MM.1S (cell line): ENCODE measurements at regions not wholly inside any gene's neighbourhood (a gene's known extent, or its start where the extent isn't known, plus 50 kb on each side); places are given as distances from the start of the nearest gene placed in this dataset.

Experiments
- DNase-seq: peaks from one replicate; pipeline ENCODE4 v3.0.0-alpha.2; 2015
- H2AFZ ChIP-seq: fragments of 300-600 bp; sonication (generic); 2 replicates; pipeline ENCODE4 v1.6.0; 2016; ENCODE audit warnings: antibody characterized with exemption, low read length
- H3F3A ChIP-seq: fragments of 300-600 bp; sonication (generic); 2 replicates; pipeline ENCODE4 v1.6.1; 2016; ENCODE audit warnings: mild to moderate bottlenecking, antibody characterized with exemption, low read length, moderate library complexity, mixed read lengths; ENCODE audit not compliant: insufficient read depth
- H3K27ac ChIP-seq: fragments of 300-600 bp; sonication (generic); 2 replicates; pipeline ENCODE4 v1.5.1; 2016; ENCODE audit warnings: mild to moderate bottlenecking, low read length
- H3K27me3 ChIP-seq: fragments of 300-600 bp; sonication (generic); replicated peaks from 2 replicates; pipeline ENCODE4 v1.6.0; 2016; ENCODE audit warnings: low read length; ENCODE audit not compliant: insufficient read depth
- H3K36me3 ChIP-seq: fragments of 300-600 bp; sonication (generic); replicated peaks from 2 replicates; pipeline ENCODE4 v1.6.1; 2016; ENCODE audit warnings: mild to moderate bottlenecking, low read length, mixed read lengths; ENCODE audit not compliant: insufficient read depth
- H3K4me1 ChIP-seq: fragments of 300-600 bp; sonication (generic); 2 replicates; pipeline ENCODE4 v1.6.1; 2016; ENCODE audit warnings: low read length, mixed read lengths
- H3K4me2 ChIP-seq: fragments of 300-600 bp; sonication (generic); 2 replicates; pipeline ENCODE4 v1.6.0; 2016; ENCODE audit warnings: low read depth, low read length
- H3K4me3 ChIP-seq: fragments of 300-600 bp; sonication (generic); 2 replicates; pipeline ENCODE4 v1.5.1; 2016; ENCODE audit warnings: low read length, mixed read lengths
- H3K79me2 ChIP-seq: fragments of 300-600 bp; sonication (generic); 2 replicates; pipeline ENCODE4 v1.6.1; 2016; ENCODE audit warnings: mixed run types, low read length, mixed read lengths
- H3K9ac ChIP-seq: fragments of 300-600 bp; sonication (generic); 2 replicates; pipeline ENCODE4 v1.6.1; 2016; ENCODE audit warnings: low read length, mixed read lengths
- H3K9me2 ChIP-seq: fragments of 300-600 bp; sonication (generic); replicated peaks from 2 replicates; pipeline ENCODE4 v1.6.1; 2016; ENCODE audit warnings: mild to moderate bottlenecking, low read length, mixed read lengths; ENCODE audit not compliant: insufficient read depth
- H3K9me3 ChIP-seq: fragments of 300-600 bp; sonication (generic); replicated peaks from 2 replicates; pipeline ENCODE4 v1.6.1; 2016; ENCODE audit warnings: mild to moderate bottlenecking, low read length, mixed read lengths; ENCODE audit not compliant: insufficient read depth
- H4K20me1 ChIP-seq: fragments of 300-600 bp; sonication (generic); 2 replicates; pipeline ENCODE4 v1.6.1; 2016; ENCODE audit warnings: mild to moderate bottlenecking, low read length, moderate library complexity, mixed read lengths; ENCODE audit not compliant: insufficient read depth
- EZH2 ChIP-seq: fragments of 300-600 bp; sonication (generic); optimal IDR thresholded peaks from 2 replicates; pipeline ENCODE3; 2017; ENCODE audit warnings: low read depth, mild to moderate bottlenecking, antibody characterized with exemption, low read length, mixed read lengths
- EZH2phosphoT487 ChIP-seq: fragments of 300-600 bp; sonication (generic); IDR thresholded peaks from 2 replicates; pipeline ENCODE4 v1.6.1; 2018; ENCODE audit warnings: antibody characterized with exemption, low read length
- TF ChIP-seq, protein P1 (sequence below): fragments of 300-600 bp; sonication (generic); IDR thresholded peaks from 2 replicates; pipeline ENCODE4 v1.5.1; 2016; ENCODE audit warnings: antibody characterized with exemption, low read length, mixed read lengths

DNA sequence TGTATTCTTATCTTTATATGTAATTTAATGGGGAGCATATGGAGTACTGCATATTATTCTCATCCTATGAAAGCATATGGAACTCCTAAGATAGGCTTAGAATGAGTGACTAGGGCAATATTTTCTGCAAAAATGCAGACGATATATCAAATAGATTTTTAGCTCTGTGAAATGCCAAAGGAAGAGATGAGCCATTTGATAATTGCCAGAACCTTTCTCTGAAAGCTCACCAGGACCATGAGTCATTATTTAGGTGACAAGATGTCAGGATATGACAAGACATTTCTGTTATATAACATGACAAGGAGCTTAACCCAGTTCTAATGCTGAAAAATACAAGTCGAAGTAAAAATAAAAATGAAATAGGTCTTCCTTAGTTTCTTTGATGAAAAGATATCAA lies 145.0 kb downstream of the SLITRK6 start:
- Histone ChIP-seq H3K27ac (no peak overlapping the region), H2AFZ (no peak overlapping the region), H3K79me2 (no peaks in the 10 kb centered on the region), H3K36me3 (no peaks in the 10 kb centered on the region), H3K9me3 (no peaks in the 10 kb centered on the region), H3F3A (no peaks in the 10 kb centered on the region), H3K9ac (no peak overlapping the region), H4K20me1 (no peaks in the 10 kb centered on the region), H3K4me1 (no peaks in the 10 kb centered on the region), H3K9me2 (no peaks in the 10 kb centered on the region), H3K4me2 (no peak overlapping the region), H3K27me3 (no peaks in the 10 kb centered on the region), H3K4me3 (no peak overlapping the region)
- DNase-seq = no peak
- TF ChIP-seq, protein P1, sequence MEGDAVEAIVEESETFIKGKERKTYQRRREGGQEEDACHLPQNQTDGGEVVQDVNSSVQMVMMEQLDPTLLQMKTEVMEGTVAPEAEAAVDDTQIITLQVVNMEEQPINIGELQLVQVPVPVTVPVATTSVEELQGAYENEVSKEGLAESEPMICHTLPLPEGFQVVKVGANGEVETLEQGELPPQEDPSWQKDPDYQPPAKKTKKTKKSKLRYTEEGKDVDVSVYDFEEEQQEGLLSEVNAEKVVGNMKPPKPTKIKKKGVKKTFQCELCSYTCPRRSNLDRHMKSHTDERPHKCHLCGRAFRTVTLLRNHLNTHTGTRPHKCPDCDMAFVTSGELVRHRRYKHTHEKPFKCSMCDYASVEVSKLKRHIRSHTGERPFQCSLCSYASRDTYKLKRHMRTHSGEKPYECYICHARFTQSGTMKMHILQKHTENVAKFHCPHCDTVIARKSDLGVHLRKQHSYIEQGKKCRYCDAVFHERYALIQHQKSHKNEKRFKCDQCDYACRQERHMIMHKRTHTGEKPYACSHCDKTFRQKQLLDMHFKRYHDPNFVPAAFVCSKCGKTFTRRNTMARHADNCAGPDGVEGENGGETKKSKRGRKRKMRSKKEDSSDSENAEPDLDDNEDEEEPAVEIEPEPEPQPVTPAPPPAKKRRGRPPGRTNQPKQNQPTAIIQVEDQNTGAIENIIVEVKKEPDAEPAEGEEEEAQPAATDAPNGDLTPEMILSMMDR = no peak
- TF ChIP-seq EZH2 (no peak), EZH2phosphoT487 (no peak)

DNA sequence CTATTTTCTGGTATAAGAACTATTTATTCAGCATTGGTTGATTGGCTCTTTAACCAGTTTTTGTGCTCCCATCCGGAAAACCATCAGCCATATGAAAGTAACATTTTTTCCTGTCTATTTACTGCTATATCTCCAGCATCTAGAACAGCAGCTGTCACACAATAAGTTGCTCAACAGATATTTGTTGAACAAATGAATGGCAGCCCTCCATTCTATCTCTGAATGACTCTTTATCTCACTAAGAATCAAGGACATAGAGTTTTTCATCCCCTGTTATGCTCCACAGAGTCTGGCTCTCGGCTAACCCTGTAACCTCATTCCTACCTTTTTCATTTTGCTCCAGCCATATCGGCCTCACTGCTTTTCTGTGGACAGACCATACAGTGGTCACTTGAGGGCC lies 145.5 kb downstream of the SLITRK6 start:
- no peak overlapping the region for H3K9ac ChIP-seq
- no peak overlapping the region for H3K4me3 ChIP-seq
- H3K9me3 ChIP-seq = no peaks in the 10 kb centered on the region
- H3K9me2 ChIP-seq = no peaks in the 10 kb centered on the region
- TF ChIP-seq, protein P1 = no peak
- TF ChIP-seq EZH2 = no peak
- TF ChIP-seq EZH2phosphoT487 = no peak
- no peak overlapping the region for H3K4me2 ChIP-seq
- H4K20me1 ChIP-seq = no peaks in the 10 kb centered on the region
- no peaks in the 10 kb centered on the region for H3K27me3 ChIP-seq
- no peak overlapping the region for H3K27ac ChIP-seq
- DNase-seq = no peak
- H3K36me3 ChIP-seq = no peaks in the 10 kb centered on the region
- no peaks in the 10 kb centered on the region for H3F3A ChIP-seq
- no peak overlapping the region for H2AFZ ChIP-seq
- H3K4me1 ChIP-seq = no peaks in the 10 kb centered on the region
- no peaks in the 10 kb centered on the region for H3K79me2 ChIP-seq

DNA sequence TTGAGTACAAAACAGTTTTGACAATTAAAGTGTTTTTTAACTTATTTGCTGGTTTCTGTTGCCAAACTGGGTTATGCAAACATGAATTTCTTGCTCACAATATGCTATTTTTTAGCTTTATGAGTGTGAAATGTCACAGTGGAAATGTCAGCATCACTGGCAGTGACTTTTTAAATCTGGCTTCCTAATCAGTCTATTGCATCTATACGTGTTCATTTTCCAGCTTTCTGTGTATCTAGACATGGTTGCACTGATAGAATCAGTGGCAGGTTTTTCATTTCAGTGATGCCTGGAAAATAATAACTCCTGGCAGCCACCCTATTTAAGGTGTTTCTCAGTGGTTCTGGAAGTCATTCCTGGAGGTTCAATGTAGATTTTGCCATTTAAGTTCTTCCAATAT lies 146.7 kb downstream of the SLITRK6 start:
- H3K9ac ChIP-seq = no peak overlapping the region
- no peaks in the 10 kb centered on the region for H3K27me3 ChIP-seq
- no peaks in the 10 kb centered on the region for H3K9me2 ChIP-seq
- no peak overlapping the region for H3K27ac ChIP-seq
- H3K4me3 ChIP-seq = no peak overlapping the region
- no peaks in the 10 kb centered on the region for H3K36me3 ChIP-seq
- H3K9me3 ChIP-seq = no peaks in the 10 kb centered on the region
- DNase-seq = no peak
- H3K4me1 ChIP-seq = no peaks in the 10 kb centered on the region
- no peak overlapping the region for H3K4me2 ChIP-seq
- TF ChIP-seq EZH2phosphoT487 = no peak
- no peaks in the 10 kb centered on the region for H3K79me2 ChIP-seq
- H2AFZ ChIP-seq = no peak overlapping the region
- H3F3A ChIP-seq = no peaks in the 10 kb centered on the region
- no peaks in the 10 kb centered on the region for H4K20me1 ChIP-seq

DNA sequence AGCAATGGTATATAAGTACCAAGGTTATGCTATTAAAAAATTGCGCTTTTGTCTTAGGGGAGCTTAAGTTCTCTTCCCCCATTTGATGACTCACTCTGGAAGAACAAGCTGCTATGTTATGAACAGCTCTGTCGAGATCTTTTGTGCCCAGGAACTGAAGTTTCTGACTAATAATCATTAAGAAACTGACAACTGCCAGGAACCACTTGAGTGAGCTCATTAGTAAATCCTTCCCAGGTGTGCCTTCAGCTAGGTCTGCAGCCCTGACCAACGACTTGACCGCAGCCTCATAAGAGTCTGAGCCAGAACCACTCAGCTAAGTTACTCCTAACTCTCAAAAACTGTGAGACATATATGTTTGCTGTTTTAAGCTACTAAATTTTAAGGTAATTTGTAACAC lies 147.8 kb downstream of the SLITRK6 start:
- no peaks in the 10 kb centered on the region for H3K4me1 ChIP-seq
- H3K9ac ChIP-seq = no peak overlapping the region
- H2AFZ ChIP-seq = no peak overlapping the region
- H3F3A ChIP-seq = no peaks in the 10 kb centered on the region
- TF ChIP-seq, protein P1 = no peak
- TF ChIP-seq EZH2 = no peak
- no peak for TF ChIP-seq EZH2phosphoT487
- no peaks in the 10 kb centered on the region for H3K36me3 ChIP-seq
- no peaks in the 10 kb centered on the region for H3K79me2 ChIP-seq
- DNase-seq = no peak
- H3K4me2 ChIP-seq = no peak overlapping the region
- H3K27me3 ChIP-seq = no peaks in the 10 kb centered on the region
- no peaks in the 10 kb centered on the region for H3K9me2 ChIP-seq
- H4K20me1 ChIP-seq = no peaks in the 10 kb centered on the region
- no peak overlapping the region for H3K27ac ChIP-seq
- H3K4me3 ChIP-seq = no peak overlapping the region
- H3K9me3 ChIP-seq = no peaks in the 10 kb centered on the region
